MCF 10A (cell line): ENCODE measurements at regions not wholly inside any gene's neighbourhood (a gene's known extent, or its start where the extent isn't known, plus 50 kb on each side); places are given as distances from the start of the nearest gene placed in this dataset.

Source experiments
- BruUV-seq: library from RNA; stranded (reverse); fragments of 400-500 nt; replicated peaks from 2 replicates; lab custom pipeline; 2021; lab: Mats Ljungman, UMichigan
- CTCF ChIA-PET: fragments of 300-600 bp; sonication (Branson Sonifier 250); formaldehyde crosslinking; extraction: SDS; loops from one replicate; lab custom pipeline; 2021; ENCODE audit warnings: antibody characterized with exemption, inconsistent platforms; lab: Yijun Ruan, JAX
- POLR2A ChIA-PET: fragments of 300-600, 350-650 bp; sonication (Branson Sonifier 250); formaldehyde crosslinking; extraction: SDS; loops from one replicate; lab custom pipeline; 2020; ENCODE audit warnings: antibody characterized with exemption, inconsistent platforms; lab: Yijun Ruan, JAX
- DNase-seq: peaks from one replicate; pipeline ENCODE4 v3.0.0-alpha.2; 2018; ENCODE audit not compliant: unreplicated experiment
- H3K27ac Mint-ChIP-seq: one replicate; pipeline ENCODE4 v1.8.0; 2022; ENCODE audit warnings: mild to moderate bottlenecking, low read depth, mixed read lengths; ENCODE audit not compliant: unreplicated experiment
- H3K27me3 Mint-ChIP-seq: one replicate; pipeline ENCODE4 v1.8.0; 2022; ENCODE audit warnings: mixed read lengths; ENCODE audit not compliant: insufficient read depth, unreplicated experiment
- H3K36me3 Mint-ChIP-seq: one replicate; pipeline ENCODE4 v1.8.0; 2022; ENCODE audit warnings: mild to moderate bottlenecking, moderate library complexity, mixed read lengths; ENCODE audit not compliant: insufficient read depth, unreplicated experiment
- H3K4me1 Mint-ChIP-seq: one replicate; pipeline ENCODE4 v1.8.0; 2022; ENCODE audit warnings: mixed read lengths; ENCODE audit not compliant: insufficient read depth, unreplicated experiment
- H3K4me3 Mint-ChIP-seq: one replicate; pipeline ENCODE4 v1.8.0; 2022; ENCODE audit warnings: mild to moderate bottlenecking, moderate library complexity, mixed read lengths; ENCODE audit not compliant: unreplicated experiment
- H3K9me3 Mint-ChIP-seq: one replicate; pipeline ENCODE4 v1.8.0; 2022; ENCODE audit warnings: mixed read lengths; ENCODE audit not compliant: unreplicated experiment
- intact Hi-C: fragments of 100-400 bp; cut with micrococcal nuclease; formaldehyde crosslinking; loops from 2 replicates; pipeline ENCODE4 v1.14.1; 2022
- TF ChIP-seq, protein P1 (sequence below): fragments of 200-600 bp; IDR thresholded peaks from one replicate; pipeline ENCODE4 v1.8.0; 2022; ENCODE audit warnings: antibody characterized with exemption, mild to moderate bottlenecking; ENCODE audit not compliant: unreplicated experiment

GRCh38 chr20:57871237-57871632 is 161.4 kb upstream of the PMEPA1 start:
- TF ChIP-seq, protein P1, sequence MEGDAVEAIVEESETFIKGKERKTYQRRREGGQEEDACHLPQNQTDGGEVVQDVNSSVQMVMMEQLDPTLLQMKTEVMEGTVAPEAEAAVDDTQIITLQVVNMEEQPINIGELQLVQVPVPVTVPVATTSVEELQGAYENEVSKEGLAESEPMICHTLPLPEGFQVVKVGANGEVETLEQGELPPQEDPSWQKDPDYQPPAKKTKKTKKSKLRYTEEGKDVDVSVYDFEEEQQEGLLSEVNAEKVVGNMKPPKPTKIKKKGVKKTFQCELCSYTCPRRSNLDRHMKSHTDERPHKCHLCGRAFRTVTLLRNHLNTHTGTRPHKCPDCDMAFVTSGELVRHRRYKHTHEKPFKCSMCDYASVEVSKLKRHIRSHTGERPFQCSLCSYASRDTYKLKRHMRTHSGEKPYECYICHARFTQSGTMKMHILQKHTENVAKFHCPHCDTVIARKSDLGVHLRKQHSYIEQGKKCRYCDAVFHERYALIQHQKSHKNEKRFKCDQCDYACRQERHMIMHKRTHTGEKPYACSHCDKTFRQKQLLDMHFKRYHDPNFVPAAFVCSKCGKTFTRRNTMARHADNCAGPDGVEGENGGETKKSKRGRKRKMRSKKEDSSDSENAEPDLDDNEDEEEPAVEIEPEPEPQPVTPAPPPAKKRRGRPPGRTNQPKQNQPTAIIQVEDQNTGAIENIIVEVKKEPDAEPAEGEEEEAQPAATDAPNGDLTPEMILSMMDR = no peak
- no peak for DNase-seq
- no peaks in the 10 kb centered on the region for H3K36me3 Mint-ChIP-seq
- no peak overlapping the region for H3K27ac Mint-ChIP-seq
- POLR2A ChIA-PET = no interaction called here
- H3K9me3 Mint-ChIP-seq = no peaks in the 10 kb centered on the region
- H3K27me3 Mint-ChIP-seq = peaks cover 73% of the 10 kb centered on the region
- CTCF ChIA-PET = interaction anchor here (0.5 to 0.7 kb wide), 2 partner anchors 249 to 354 kb away, joined by 3 to 4 read pairs; no protein-coding TSS in a partner anchor
- H3K4me1 Mint-ChIP-seq = no peaks in the 10 kb centered on the region
- no TSS peak for BruUV-seq
- intact Hi-C loops = no loop called here
- H3K4me3 Mint-ChIP-seq = no peak overlapping the region

GRCh38 chr20:57870597-57871236 is 160.9 kb upstream of the PMEPA1 start:
- Mint-ChIP-seq H3K4me3 (no peak overlapping the region), H3K27me3 (peaks cover 73% of the 10 kb centered on the region), H3K27ac (no peak overlapping the region), H3K4me1 (no peaks in the 10 kb centered on the region), H3K36me3 (no peaks in the 10 kb centered on the region), H3K9me3 (no peaks in the 10 kb centered on the region)
- POLR2A ChIA-PET = no interaction called here
- CTCF ChIA-PET = interaction anchor here (0.6 to 0.7 kb wide), 2 partner anchors 21 to 354 kb away, joined by 3 to 6 read pairs; no protein-coding TSS in a partner anchor
- DNase-seq = no peak
- intact Hi-C loops = no loop called here
- BruUV-seq = no TSS peak
- TF ChIP-seq, protein P1 = no peak

GRCh38 chr20:57869951-57870315 is 160.1 kb upstream of the PMEPA1 start:
- H3K9me3 Mint-ChIP-seq = no peaks in the 10 kb centered on the region
- no peak for DNase-seq
- H3K36me3 Mint-ChIP-seq = no peaks in the 10 kb centered on the region
- peaks cover 73% of the 10 kb centered on the region for H3K27me3 Mint-ChIP-seq
- intact Hi-C loops = no loop called here
- H3K4me1 Mint-ChIP-seq = no peaks in the 10 kb centered on the region
- H3K27ac Mint-ChIP-seq = no peak overlapping the region
- TF ChIP-seq, protein P1 = no peak
- POLR2A ChIA-PET = no interaction called here
- no peak overlapping the region for H3K4me3 Mint-ChIP-seq
- CTCF ChIA-PET = interaction anchor here (0.6 to 1.1 kb wide), 2 partner anchors 22 to 93 kb away, joined by 3 to 6 read pairs; no protein-coding TSS in a partner anchor
- no TSS peak for BruUV-seq

DNA sequence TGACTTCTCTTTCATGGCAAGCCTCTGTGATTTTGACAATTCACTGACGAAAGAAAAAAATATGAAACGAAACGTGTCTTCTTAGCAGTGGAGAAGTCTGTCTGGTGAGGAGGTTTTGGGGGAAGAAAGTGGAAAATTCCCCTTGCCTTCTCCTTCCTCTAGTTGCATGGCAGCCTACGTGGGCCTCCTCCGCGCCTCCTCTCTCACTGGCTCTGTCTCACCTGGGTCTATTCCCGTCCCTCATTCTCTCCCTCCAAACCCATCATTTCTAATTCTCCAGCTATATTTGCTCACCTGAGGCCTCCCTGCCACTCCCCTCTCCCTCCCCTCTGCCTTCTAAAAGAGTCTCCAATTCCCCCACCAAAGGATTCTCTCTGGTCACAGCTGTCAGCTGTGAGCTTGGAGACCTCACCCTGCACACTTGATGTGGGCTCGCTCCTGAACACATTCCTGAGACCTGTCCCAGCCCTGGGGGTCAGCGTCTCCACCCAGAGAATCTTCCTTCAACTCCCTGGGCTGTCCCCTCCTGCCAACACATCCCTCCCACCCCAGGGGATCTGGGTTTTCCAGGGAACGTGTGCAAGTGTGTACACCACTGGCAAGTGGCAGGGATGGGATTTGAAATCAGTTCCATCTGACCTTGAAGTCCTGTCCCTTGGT is 159.6 kb upstream of the PMEPA1 start:
- H3K9me3 Mint-ChIP-seq = no peaks in the 10 kb centered on the region
- no peaks in the 10 kb centered on the region for H3K4me1 Mint-ChIP-seq
- H3K27me3 Mint-ChIP-seq = peaks cover 74% of the 10 kb centered on the region
- H3K27ac Mint-ChIP-seq = no peak overlapping the region
- BruUV-seq = no TSS peak
- POLR2A ChIA-PET = interaction anchor here (0.6 kb wide), 1 partner anchor 169 kb away, joined by 3 read pairs; no protein-coding TSS in a partner anchor
- intact Hi-C loops = no loop called here
- no peaks in the 10 kb centered on the region for H3K36me3 Mint-ChIP-seq
- no peak for DNase-seq
- CTCF ChIA-PET = interaction anchor here (0.5 to 1.1 kb wide), 3 partner anchors 93 to 224 kb away, joined by 3 to 5 read pairs (median 3); no protein-coding TSS in a partner anchor
- H3K4me3 Mint-ChIP-seq = no peak overlapping the region
- TF ChIP-seq, protein P1 = no peak
